NCI-H2196 (cell line): ENCODE measurements at regions not wholly inside any gene's neighbourhood (a gene's known extent, or its start where the extent isn't known, plus 50 kb on each side); places are given as distances from the start of the nearest gene placed in this dataset.
"Not testable (repeated sequence)": the region's sequence is repeated elsewhere in the genome, so short reads cannot be mapped to it uniquely, and the experiment has no call there.

ENCODE experiments used
- DNase-seq: peaks from one replicate; lab custom pipeline; 2025; ENCODE audit not compliant: unreplicated experiment; lab: John Stamatoyannopoulos, UW

DNA sequence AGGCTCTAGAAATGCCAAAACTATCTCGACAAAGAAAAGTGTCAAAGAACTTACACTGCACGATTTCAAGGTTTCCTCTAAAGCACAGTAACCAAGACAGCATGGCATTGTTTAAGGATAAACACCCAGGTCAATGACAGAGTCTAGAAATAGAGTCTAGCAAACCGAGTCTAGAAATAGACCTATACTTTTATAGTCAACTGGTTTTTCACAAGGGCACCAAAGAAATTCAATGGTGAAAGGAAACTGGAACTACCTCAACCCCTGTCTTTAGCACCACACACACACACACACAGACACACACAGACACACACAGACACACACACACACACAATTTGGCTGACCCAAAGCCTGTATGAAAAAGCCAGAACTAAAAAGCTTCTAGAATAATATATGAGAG lies 67.1 kb upstream of the PGBD5 start:
- DNase-seq, result no peak

DNA sequence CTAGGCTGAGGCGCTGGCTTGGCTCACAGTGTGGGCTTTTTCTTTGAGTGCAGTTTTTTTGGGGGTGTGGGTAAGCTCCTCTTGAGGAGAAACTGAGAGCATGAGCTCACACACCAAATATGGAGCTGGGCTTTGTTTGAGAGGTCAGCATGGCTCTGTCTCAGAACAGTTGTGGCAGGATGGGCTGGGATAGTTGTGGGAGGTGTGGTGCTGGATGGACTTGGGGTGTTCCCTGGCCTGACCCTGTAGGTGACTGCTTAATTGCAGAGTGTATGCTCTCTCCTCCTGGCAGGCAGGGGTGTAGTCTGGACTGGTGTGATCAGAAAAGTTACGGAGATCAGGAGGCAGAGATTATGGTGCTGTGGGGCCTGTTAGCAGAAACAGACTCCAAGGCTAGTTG lies 64.3 kb upstream of the PGBD5 start:
- DNase-seq, result no peak

DNA sequence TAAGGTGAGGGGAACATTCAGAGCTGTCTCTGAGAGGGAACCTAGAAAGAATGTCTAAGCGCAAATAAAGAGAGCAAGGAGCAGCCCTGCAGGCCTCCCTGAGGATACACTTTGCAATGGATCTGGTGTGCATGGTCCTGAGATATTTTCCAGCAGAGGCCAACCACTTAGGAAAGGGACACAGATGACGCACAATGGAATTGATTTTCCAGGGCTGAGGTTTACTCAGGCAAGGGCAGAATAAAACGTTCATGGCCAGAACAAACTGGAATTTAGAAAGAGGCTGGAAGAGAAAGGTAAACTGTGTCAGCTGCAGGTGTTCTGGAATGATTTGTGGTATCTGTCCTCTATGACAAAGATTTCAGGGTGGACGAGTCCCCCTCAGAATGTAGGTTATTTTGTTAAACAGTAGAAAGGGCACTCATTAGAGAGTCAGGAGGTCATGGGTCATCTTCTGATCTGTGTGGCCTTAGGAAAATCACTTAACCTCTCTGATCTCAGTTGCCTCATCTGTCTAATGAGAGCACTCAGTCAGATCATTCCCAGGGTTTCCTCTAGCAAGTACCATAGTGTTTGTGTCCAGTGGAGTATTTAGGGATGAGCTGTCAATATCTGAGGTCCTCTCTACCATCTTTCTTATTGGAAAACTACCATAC lies 61.8 kb upstream of the PGBD5 start:
- no peak for DNase-seq

DNA sequence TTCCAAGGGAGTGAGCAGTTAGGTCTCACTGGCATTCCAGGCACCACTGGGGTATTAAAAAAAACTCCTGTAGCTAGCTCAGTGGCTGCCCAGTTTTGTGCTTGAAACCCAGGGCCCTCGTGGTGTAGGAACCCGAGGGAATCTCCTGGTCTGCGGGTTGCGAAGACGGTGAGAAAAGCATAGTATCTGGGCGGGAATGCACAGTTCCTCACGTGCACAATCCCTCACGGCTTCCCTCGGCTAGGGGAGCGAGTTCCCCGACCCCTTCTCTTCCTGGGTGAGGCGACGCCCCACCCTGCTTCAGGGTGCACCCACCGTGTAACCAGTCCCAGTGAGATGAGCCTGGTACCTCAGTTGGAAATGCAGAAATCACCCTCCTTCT lies 50.5 kb upstream of the PGBD5 start:
- no peak for DNase-seq

DNA sequence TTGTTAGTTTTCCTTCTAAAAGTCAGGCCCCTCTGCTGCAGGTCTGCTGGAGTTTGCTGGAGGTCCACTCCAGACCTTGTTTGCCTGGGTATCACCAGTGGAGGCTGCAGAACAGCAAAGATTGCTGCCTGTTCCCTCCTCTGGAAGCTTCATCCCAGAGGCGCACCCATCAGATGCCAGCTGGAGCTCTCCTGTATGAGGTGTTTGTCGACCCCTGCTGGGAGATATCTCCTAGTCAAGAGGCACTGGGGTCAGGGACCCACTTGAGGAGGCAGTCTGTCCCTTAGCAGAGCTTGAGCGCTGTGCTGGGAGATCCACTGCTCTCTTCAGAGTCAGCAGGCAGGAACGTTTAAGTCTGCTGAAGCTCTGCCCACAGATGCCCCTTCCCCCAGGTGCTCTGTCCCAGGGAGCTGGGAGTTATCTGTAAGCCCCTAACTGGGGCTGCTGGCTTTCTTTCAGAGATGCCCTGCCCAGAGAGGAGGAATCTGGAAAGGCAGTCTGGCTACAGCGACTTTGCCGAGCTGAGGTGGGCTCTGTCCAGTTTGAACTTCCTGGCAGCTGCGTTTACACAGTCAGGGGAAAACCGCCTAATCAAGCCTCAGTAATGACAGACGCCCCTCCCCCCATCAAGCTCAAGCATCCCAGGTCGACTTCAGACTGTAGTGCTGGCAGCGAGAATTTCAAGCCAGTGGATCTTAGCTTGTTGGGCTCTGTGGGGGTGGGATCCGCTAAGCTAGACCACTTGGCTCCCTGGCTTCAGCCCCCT lies 49.9 kb upstream of the PGBD5 start:
- DNase-seq, result not testable (repeated sequence)
